Stimulated activated CD8-positive, alpha-beta memory T cell treated with anti-CD3 and anti-CD28 coated beads, Interleukin-12 subunit alpha, Interleukin-12 subunit beta, amount 100 ng/mL, for 1 hour (primary cell): ENCODE measurements at regions not wholly inside any gene's neighbourhood (a gene's known extent, or its start where the extent isn't known, plus 50 kb on each side); places are given as distances from the start of the nearest gene placed in this dataset.

Experiments used
- DNase-seq: peaks from one replicate; pipeline ENCODE4 v3.0.0-alpha.2; 2020; ENCODE audit warnings: low read depth

GRCh38 chr12:98437806-98438595 lies 77.4 kb upstream of the TMPO start:
- DNase-seq: no peak

DNA sequence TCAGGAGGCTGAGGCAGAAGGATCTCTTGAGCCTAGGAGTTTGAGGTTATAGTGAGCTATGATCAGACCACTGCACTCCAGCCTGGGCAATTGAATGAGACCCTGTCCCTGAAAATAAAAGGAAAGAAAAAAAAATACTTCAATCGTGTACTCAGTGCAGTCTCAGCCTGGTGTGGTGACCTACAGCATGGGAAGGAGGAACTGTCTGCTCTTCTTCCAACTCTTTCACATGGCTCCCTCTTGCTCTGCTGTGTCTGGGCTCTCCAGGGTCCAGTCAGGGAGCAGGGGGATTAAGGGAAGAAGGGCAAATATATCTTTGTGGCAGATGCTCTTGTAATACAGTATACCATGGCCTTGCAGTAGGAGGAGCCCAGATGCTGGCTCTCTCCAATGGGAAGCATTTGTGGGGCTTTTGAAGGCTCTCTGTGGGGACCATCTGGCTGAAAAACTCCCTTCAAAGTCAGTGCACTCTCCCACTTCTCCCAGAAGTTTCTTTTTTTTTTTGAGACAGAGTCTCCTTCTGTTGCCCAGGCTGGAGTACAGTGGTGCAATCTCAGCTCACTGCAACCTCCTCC lies 76.6 kb upstream of the TMPO start:
- DNase-seq: no peak

GRCh38 chr12:98439471-98439951 lies 75.9 kb upstream of the TMPO start:
- DNase-seq: no peak

DNA sequence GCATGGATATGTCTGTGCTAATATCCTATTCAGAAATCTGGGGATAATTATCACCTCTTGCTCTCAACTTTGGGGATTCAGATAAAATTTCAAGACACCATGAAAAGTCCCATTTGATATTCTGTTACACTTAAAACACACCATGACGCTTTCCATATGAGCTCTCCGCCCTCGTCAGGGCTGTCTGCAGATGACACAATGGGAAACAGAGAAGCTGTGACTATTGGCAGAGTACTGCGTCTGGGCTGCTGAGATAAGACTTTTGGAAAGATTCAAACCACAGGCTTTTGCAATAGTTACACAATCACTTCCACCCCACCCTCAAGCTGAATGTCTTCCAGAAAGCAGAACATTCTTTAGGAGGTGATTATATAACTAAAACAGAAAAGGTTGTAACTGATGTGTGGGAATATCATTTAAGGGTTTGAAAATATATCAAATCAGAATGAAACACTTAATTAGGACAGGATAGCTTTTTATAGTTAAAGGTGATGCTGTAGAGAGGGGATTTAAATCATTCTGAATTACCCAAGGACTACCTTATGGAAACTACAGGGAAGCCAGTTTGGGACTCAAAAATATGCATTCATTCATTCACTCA lies 75.3 kb upstream of the TMPO start:
- DNase-seq: no peak

- DNase-seq: no peak
Measured at GRCh38 chr12:98446060-98446459, 69.3 kb upstream of the TMPO start.

DNA sequence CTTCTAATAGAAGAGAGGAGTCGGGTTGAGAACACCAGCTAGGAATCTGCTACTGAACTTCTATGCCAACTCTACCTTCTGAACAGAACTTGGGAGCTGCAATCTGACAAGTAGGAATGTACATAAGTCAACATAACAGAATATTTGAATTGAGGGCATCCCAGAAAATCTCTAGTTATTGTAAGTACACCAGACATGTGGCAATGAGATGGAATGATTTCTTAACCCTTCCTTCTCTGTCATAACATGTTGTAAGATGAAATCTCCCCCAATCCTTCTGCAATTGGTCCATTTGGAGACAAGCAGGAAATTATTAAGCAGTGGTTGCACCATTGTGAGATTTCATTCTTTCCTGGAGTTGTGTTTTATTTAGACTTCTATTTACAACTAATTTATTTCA lies 68.7 kb upstream of the TMPO start:
- DNase-seq: no peak

DNA sequence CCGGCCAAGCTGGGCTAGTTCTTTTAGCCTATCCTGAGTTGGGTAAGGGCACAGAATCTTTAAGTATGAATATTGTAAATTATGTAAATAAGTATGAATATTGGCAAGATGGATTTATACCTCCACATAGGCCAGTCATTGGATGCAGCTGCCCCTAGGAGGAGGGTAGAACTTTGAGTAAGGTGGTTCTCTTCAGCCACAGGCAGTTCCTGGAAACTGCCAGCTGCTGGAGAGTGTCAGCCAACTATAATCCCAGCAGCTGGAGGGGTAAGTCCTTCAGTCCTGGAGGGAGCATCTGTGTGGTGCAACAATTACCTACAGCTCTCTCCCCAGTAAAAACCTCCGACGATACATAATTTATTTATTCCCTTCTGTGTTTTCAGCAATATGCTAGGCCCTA lies 65.8 kb upstream of the TMPO start:
- DNase-seq: no peak

DNA sequence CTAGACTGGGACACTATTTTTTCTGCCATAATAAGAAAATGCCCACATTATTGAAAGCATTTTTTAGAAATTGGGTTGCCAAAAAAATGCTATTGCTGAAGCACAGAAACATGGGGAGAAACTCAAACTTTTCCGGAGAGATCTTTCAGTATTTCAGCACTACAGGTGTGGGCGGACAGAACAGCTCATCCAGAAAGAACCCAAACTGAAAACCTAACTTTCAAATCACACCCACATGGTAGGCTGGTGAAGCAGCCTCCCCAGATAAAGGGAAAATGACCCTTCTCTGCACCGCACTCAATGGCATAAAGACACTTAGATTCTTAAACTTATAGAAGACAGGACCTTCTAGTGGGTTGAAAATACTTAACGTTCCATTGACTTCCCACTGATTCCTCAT lies 62.3 kb upstream of the TMPO start:
- no peak for DNase-seq

DNA sequence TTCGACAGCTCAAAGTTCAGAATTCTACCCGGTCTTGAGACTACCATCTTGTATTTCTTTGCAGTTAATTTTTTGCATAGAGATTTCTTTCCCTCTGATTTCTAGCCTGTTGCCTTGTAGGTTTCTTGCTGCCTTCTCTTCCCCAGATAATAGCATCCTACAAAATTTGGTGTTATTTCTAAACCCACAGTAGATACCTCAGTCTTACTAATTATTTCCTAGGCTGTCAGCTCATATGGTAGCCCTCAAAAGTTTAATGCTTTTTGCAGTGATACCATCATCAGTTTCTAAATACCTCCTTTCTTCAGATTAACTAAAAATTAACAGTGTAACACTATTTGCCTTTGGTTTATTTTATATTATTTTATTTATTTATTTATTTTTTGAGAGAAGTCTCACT lies 61.9 kb upstream of the TMPO start:
- no peak for DNase-seq

GRCh38 chr12:98456041-98456440 lies 59.3 kb upstream of the TMPO start:
- DNase-seq: no peak

- no peak for DNase-seq
Measured at GRCh38 chr12:98456576-98457573, 58.5 kb upstream of the TMPO start.

- no peak for DNase-seq
Measured at GRCh38 chr12:98464190-98464589, 51.2 kb upstream of the TMPO start.

GRCh38 chr12:98465505-98465904 lies 49.9 kb upstream of the TMPO start:
- DNase-seq: no peak
